ENCODE measurements at regions not wholly inside any gene's neighbourhood (a gene's known extent, or its start where the extent isn't known, plus 50 kb on each side); places are given as distances from the start of the nearest gene placed in this dataset.

GRCh38 chr3:152516216-152516615 is 247.5 kb downstream of the MBNL1 start:
- no peak for DNase-seq (ENCODE audit: low spot score in 2 of 2)
- H3K27ac ChIP-seq: no peak overlapping the region
- 81 to 90% methylated on average over 3 of the region's 3 CpGs for WGBS, 2 donors
- H3K4me1 ChIP-seq: no peaks in the 10 kb centered on the region
- no peaks in the 10 kb centered on the region for H3K36me3 ChIP-seq
- TF ChIP-seq EP300 (IDR thresholded peaks at IDR 0.05): no peak
- no peak for TF ChIP-seq CTCF (IDR thresholded peaks at IDR 0.05)
- no peak for TF ChIP-seq POLR2A (IDR thresholded peaks at IDR 0.05)
- H3K27me3 ChIP-seq: no peaks in the 10 kb centered on the region
- no peaks in the 10 kb centered on the region for H3K9me3 ChIP-seq
- no peak overlapping the region for H3K4me3 ChIP-seq

GRCh38 chr3:152517502-152517901 is 248.8 kb downstream of the MBNL1 start:
- H3K27me3 ChIP-seq: no peaks in the 10 kb centered on the region
- H3K4me3 ChIP-seq: no peak overlapping the region
- WGBS, 2 donors: 68 to 94% methylated on average over 2 of the region's 2 CpGs
- H3K9me3 ChIP-seq: no peaks in the 10 kb centered on the region
- no peaks in the 10 kb centered on the region for H3K4me1 ChIP-seq
- H3K27ac ChIP-seq: no peak overlapping the region
- no peak for TF ChIP-seq CTCF (IDR thresholded peaks at IDR 0.05)
- no peak for TF ChIP-seq EP300 (IDR thresholded peaks at IDR 0.05)
- no peak for TF ChIP-seq POLR2A (IDR thresholded peaks at IDR 0.05)
- no peak for DNase-seq (ENCODE audit: low spot score in 2 of 2)
- H3K36me3 ChIP-seq: no peaks in the 10 kb centered on the region

GRCh38 chr3:152518346-152518745 is 249.6 kb downstream of the MBNL1 start:
- WGBS, 2 donors: 97 to 99% methylated on average over 2 of the region's 2 CpGs
- Histone ChIP-seq H3K27ac (no peak overlapping the region), H3K4me3 (no peak overlapping the region), H3K27me3 (no peaks in the 10 kb centered on the region), H3K9me3 (no peaks in the 10 kb centered on the region), H3K36me3 (no peaks in the 10 kb centered on the region), H3K4me1 (no peaks in the 10 kb centered on the region)
- TF ChIP-seq POLR2A (IDR thresholded peaks at IDR 0.05) (no peak), CTCF (IDR thresholded peaks at IDR 0.05) (no peak), EP300 (IDR thresholded peaks at IDR 0.05) (no peak)
- DNase-seq (ENCODE audit: low spot score in 2 of 2): no peak

- TF ChIP-seq EP300 (IDR thresholded peaks at IDR 0.05): no peak
- TF ChIP-seq CTCF (IDR thresholded peaks at IDR 0.05): no peak
- TF ChIP-seq POLR2A (IDR thresholded peaks at IDR 0.05): no peak
- Histone ChIP-seq H3K36me3 (no peaks in the 10 kb centered on the region), H3K9me3 (no peaks in the 10 kb centered on the region), H3K27ac (no peak overlapping the region), H3K4me1 (no peaks in the 10 kb centered on the region), H3K4me3 (no peak overlapping the region), H3K27me3 (no peaks in the 10 kb centered on the region)
- DNase-seq (ENCODE audit: low spot score in 2 of 2): no peak
Measured at GRCh38 chr3:152519376-152519775, 250.6 kb downstream of the MBNL1 start.

- Histone ChIP-seq H3K36me3 (no peaks in the 10 kb centered on the region), H3K9me3 (no peaks in the 10 kb centered on the region), H3K27ac (no peak overlapping the region), H3K4me1 (no peaks in the 10 kb centered on the region), H3K4me3 (no peak overlapping the region), H3K27me3 (no peaks in the 10 kb centered on the region)
- DNase-seq (ENCODE audit: low spot score in 2 of 2): no peak
- WGBS, 2 donors: 100% methylated on average over 1 of the region's 1 CpG
- TF ChIP-seq EP300 (IDR thresholded peaks at IDR 0.05) (no peak), POLR2A (IDR thresholded peaks at IDR 0.05) (no peak), CTCF (IDR thresholded peaks at IDR 0.05) (no peak)
Measured at GRCh38 chr3:152522036-152522435, 253.3 kb downstream of the MBNL1 start.
